ENCODE measurements at regions not wholly inside any gene's neighbourhood (a gene's known extent, or its start where the extent isn't known, plus 50 kb on each side); places are given as distances from the start of the nearest gene placed in this dataset.

DNA sequence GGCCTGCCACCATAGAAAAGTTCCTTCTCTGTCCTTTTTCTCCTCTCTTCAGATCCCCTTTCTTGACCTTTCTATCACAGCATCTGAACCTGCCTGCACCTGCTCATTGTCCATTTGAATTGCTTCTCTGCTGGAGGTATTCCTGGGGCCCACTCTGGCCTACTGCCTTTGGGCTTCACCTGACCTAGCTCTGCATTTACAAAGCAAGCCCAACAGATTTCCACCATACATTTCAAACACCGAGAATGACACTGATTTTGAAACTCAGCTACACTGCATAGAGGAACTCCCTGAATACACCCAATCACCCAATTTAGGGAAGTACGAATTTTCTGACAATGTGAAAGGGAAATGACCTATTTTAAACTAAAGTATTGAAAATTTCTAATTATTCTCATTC is 284.5 kb upstream of the USP25 start:
- TF ChIP-seq EP300 (IDR thresholded peaks at IDR 0.05), result no peak
- TF ChIP-seq, protein P1, sequence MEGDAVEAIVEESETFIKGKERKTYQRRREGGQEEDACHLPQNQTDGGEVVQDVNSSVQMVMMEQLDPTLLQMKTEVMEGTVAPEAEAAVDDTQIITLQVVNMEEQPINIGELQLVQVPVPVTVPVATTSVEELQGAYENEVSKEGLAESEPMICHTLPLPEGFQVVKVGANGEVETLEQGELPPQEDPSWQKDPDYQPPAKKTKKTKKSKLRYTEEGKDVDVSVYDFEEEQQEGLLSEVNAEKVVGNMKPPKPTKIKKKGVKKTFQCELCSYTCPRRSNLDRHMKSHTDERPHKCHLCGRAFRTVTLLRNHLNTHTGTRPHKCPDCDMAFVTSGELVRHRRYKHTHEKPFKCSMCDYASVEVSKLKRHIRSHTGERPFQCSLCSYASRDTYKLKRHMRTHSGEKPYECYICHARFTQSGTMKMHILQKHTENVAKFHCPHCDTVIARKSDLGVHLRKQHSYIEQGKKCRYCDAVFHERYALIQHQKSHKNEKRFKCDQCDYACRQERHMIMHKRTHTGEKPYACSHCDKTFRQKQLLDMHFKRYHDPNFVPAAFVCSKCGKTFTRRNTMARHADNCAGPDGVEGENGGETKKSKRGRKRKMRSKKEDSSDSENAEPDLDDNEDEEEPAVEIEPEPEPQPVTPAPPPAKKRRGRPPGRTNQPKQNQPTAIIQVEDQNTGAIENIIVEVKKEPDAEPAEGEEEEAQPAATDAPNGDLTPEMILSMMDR (IDR thresholded peaks at IDR 0.05), result no peak
